Parathyroid adenoma (tissue), 2 donors: ENCODE measurements at regions not wholly inside any gene's neighbourhood (a gene's known extent, or its start where the extent isn't known, plus 50 kb on each side); places are given as distances from the start of the nearest gene placed in this dataset.

ENCODE experiments used
- H2AFZ ChIP-seq: fragments of 300-600 bp; sonication (generic); one replicate; pipeline ENCODE4 v1.7.0; 2017; ENCODE audit warnings: antibody characterized with exemption, mild to moderate bottlenecking
- H3K27ac ChIP-seq: fragments of 300-600 bp; sonication (generic); one replicate; pipeline ENCODE4 v1.7.0; 2017
- H3K27me3 ChIP-seq: fragments of 300-600 bp; sonication (generic); one replicate; pipeline ENCODE4 v1.7.0; 2017; ENCODE audit warnings: low read length; ENCODE audit not compliant: control insufficient read depth, insufficient read depth
- H3K36me3 ChIP-seq: fragments of 300-600 bp; sonication (generic); one replicate; pipeline ENCODE4 v1.7.0; 2017; ENCODE audit warnings: low read length; ENCODE audit not compliant: control insufficient read depth, insufficient read depth
- H3K4me1 ChIP-seq: fragments of 300-600 bp; sonication (generic); one replicate; pipeline ENCODE4 v1.7.0; 2017; ENCODE audit warnings: control low read depth
- H3K4me2 ChIP-seq: fragments of 300-600 bp; sonication (generic); one replicate; pipeline ENCODE4 v1.7.0; 2017; ENCODE audit warnings: low read length
- H3K4me3 ChIP-seq: fragments of 300-600 bp; sonication (generic); one replicate; pipeline ENCODE4 v1.7.0; 2017; ENCODE audit warnings: low read depth, low read length
- H3K79me2 ChIP-seq: fragments of 300-600 bp; sonication (generic); one replicate; pipeline ENCODE4 v1.7.0; 2017; ENCODE audit warnings: control low read depth
- H3K9ac ChIP-seq: fragments of 300-600 bp; sonication (generic); one replicate; pipeline ENCODE4 v1.7.0; 2017; ENCODE audit warnings: mild to moderate bottlenecking
- H3K9me3 ChIP-seq: fragments of 300-600 bp; sonication (generic); one replicate; pipeline ENCODE4 v1.7.0; 2017; ENCODE audit warnings: low read length; ENCODE audit not compliant: control insufficient read depth
- CTCF ChIP-seq: fragments of 300-600 bp; sonication (generic); IDR thresholded peaks from one replicate; pipeline ENCODE4 v1.7.0; 2017; ENCODE audit warnings: antibody characterized with exemption, mild to moderate bottlenecking
- donor health status: primary hyperparathyroidism.

GRCh38 chr18:40832362-40832761, 1122.7 kb upstream of the PIK3C3 start:
- Histone ChIP-seq H3K4me2 (no peak overlapping the region), H3K9me3 (no peaks in the 10 kb centered on the region), H3K4me1 (no peaks in the 10 kb centered on the region), H3K27ac (no peak overlapping the region), H3K9ac (no peak overlapping the region), H3K36me3 (no peaks in the 10 kb centered on the region), H3K4me3 (no peak overlapping the region), H2AFZ (no peak overlapping the region), H3K79me2 (no peaks in the 10 kb centered on the region), H3K27me3 (no peaks in the 10 kb centered on the region)
- TF ChIP-seq CTCF = no peak

GRCh38 chr18:40824291-40824690, 1130.7 kb upstream of the PIK3C3 start:
- no peaks in the 10 kb centered on the region for H3K79me2 ChIP-seq
- no peaks in the 10 kb centered on the region for H3K9me3 ChIP-seq
- no peak overlapping the region for H3K4me3 ChIP-seq
- H3K27me3 ChIP-seq = no peaks in the 10 kb centered on the region
- H3K27ac ChIP-seq = no peak overlapping the region
- H3K9ac ChIP-seq = no peak overlapping the region
- H3K36me3 ChIP-seq = no peaks in the 10 kb centered on the region
- H3K4me2 ChIP-seq = no peak overlapping the region
- no peak overlapping the region for H2AFZ ChIP-seq
- H3K4me1 ChIP-seq = no peaks in the 10 kb centered on the region
- TF ChIP-seq CTCF = no peak

- Histone ChIP-seq H3K27ac (no peak overlapping the region), H2AFZ (no peak overlapping the region), H3K79me2 (no peaks in the 10 kb centered on the region), H3K9me3 (no peaks in the 10 kb centered on the region), H3K27me3 (no peaks in the 10 kb centered on the region), H3K9ac (no peak overlapping the region), H3K36me3 (no peaks in the 10 kb centered on the region), H3K4me2 (no peak overlapping the region), H3K4me3 (no peak overlapping the region), H3K4me1 (no peaks in the 10 kb centered on the region)
- no peak for TF ChIP-seq CTCF
Observed at GRCh38 chr18:40821596-40822243, 1133.3 kb upstream of the PIK3C3 start.

GRCh38 chr18:40812981-40813515, 1142.0 kb upstream of the PIK3C3 start:
- Histone ChIP-seq H3K9me3 (no peaks in the 10 kb centered on the region), H3K4me2 (no peak overlapping the region), H3K4me3 (no peak overlapping the region), H3K4me1 (no peaks in the 10 kb centered on the region), H3K79me2 (no peaks in the 10 kb centered on the region), H3K27ac (no peak overlapping the region), H3K9ac (no peak overlapping the region), H3K36me3 (no peaks in the 10 kb centered on the region), H3K27me3 (no peaks in the 10 kb centered on the region), H2AFZ (no peak overlapping the region)
- TF ChIP-seq CTCF = no peak

- TF ChIP-seq CTCF = no peak
- Histone ChIP-seq H3K79me2 (no peaks in the 10 kb centered on the region), H3K36me3 (no peaks in the 10 kb centered on the region), H3K27me3 (no peaks in the 10 kb centered on the region), H2AFZ (no peak overlapping the region), H3K4me3 (no peak overlapping the region), H3K27ac (no peak overlapping the region), H3K4me1 (no peaks in the 10 kb centered on the region), H3K9me3 (no peaks in the 10 kb centered on the region), H3K9ac (no peak overlapping the region), H3K4me2 (no peak overlapping the region)
Observed at GRCh38 chr18:40810372-40810771, 1144.7 kb upstream of the PIK3C3 start.
